Glutamatergic neuron (in vitro differentiated cells): ENCODE measurements at regions not wholly inside any gene's neighbourhood (a gene's known extent, or its start where the extent isn't known, plus 50 kb on each side); places are given as distances from the start of the nearest gene placed in this dataset.

ENCODE experiments used
- DNase-seq: peaks from one replicate; pipeline ENCODE4 v3.0.0; 2022
- H3K27ac Mint-ChIP-seq: one replicate; pipeline ENCODE4 v1.8.0; 2020; ENCODE audit warnings: mild to moderate bottlenecking, mixed read lengths, inconsistent platforms; ENCODE audit not compliant: unreplicated experiment
- H3K27me3 Mint-ChIP-seq: one replicate; pipeline ENCODE4 v1.8.0; 2020; ENCODE audit warnings: mild to moderate bottlenecking, moderate library complexity, mixed read lengths, inconsistent platforms; ENCODE audit not compliant: unreplicated experiment
- H3K36me3 Mint-ChIP-seq: one replicate; pipeline ENCODE4 v1.8.0; 2020; ENCODE audit warnings: mild to moderate bottlenecking, mixed read lengths, inconsistent platforms; ENCODE audit not compliant: unreplicated experiment
- H3K4me1 Mint-ChIP-seq: one replicate; pipeline ENCODE4 v1.8.0; 2020; ENCODE audit warnings: mild to moderate bottlenecking, low read depth, mixed read lengths, inconsistent platforms; ENCODE audit not compliant: unreplicated experiment
- H3K4me3 Mint-ChIP-seq: one replicate; pipeline ENCODE4 v1.8.0; 2020; ENCODE audit warnings: mild to moderate bottlenecking, mixed read lengths, inconsistent platforms; ENCODE audit not compliant: unreplicated experiment
- H3K9me3 Mint-ChIP-seq: one replicate; pipeline ENCODE4 v1.8.0; 2020; ENCODE audit warnings: mild to moderate bottlenecking, moderate library complexity, mixed read lengths, inconsistent platforms; ENCODE audit not compliant: unreplicated experiment
- CTCF ChIP-seq: fragments of 200-600 bp; sonication (generic); IDR thresholded peaks from one replicate; pipeline ENCODE4 v1.5.0; 2021; ENCODE audit not compliant: partially characterized antibody, unreplicated experiment

GRCh38 chr4:125497861-125498260 lies 183.1 kb downstream of the FAT4 start:
- Mint-ChIP-seq H3K4me1 (no peaks in the 10 kb centered on the region), H3K27me3 (no peaks in the 10 kb centered on the region), H3K27ac (no peak overlapping the region), H3K4me3 (no peak overlapping the region), H3K36me3 (no peaks in the 10 kb centered on the region), H3K9me3 (no peaks in the 10 kb centered on the region)
- no peak for TF ChIP-seq CTCF
- no peak for DNase-seq

GRCh38 chr4:125498981-125499380 lies 184.2 kb downstream of the FAT4 start:
- Mint-ChIP-seq H3K27ac (no peak overlapping the region), H3K4me3 (no peak overlapping the region), H3K36me3 (no peaks in the 10 kb centered on the region), H3K9me3 (no peaks in the 10 kb centered on the region), H3K27me3 (no peaks in the 10 kb centered on the region), H3K4me1 (no peaks in the 10 kb centered on the region)
- no peak for DNase-seq
- no peak for TF ChIP-seq CTCF

GRCh38 chr4:125501090-125501489 lies 186.3 kb downstream of the FAT4 start:
- TF ChIP-seq CTCF: no peak
- H3K27ac Mint-ChIP-seq: no peak overlapping the region
- H3K4me1 Mint-ChIP-seq: peaks cover 2% of the 10 kb centered on the region
- no peaks in the 10 kb centered on the region for H3K27me3 Mint-ChIP-seq
- no peaks in the 10 kb centered on the region for H3K36me3 Mint-ChIP-seq
- no peaks in the 10 kb centered on the region for H3K9me3 Mint-ChIP-seq
- no peak for DNase-seq
- no peak overlapping the region for H3K4me3 Mint-ChIP-seq

GRCh38 chr4:125501568-125501967 lies 186.8 kb downstream of the FAT4 start:
- Mint-ChIP-seq H3K9me3 (no peaks in the 10 kb centered on the region), H3K27me3 (no peaks in the 10 kb centered on the region), H3K4me1 (peaks cover 2% of the 10 kb centered on the region), H3K27ac (no peak overlapping the region), H3K36me3 (no peaks in the 10 kb centered on the region), H3K4me3 (no peak overlapping the region)
- no peak for TF ChIP-seq CTCF
- no peak for DNase-seq

GRCh38 chr4:125505621-125506020 lies 190.9 kb downstream of the FAT4 start:
- Mint-ChIP-seq H3K27ac (no peak overlapping the region), H3K4me3 (no peak overlapping the region), H3K9me3 (no peaks in the 10 kb centered on the region), H3K36me3 (no peaks in the 10 kb centered on the region), H3K4me1 (peaks cover 2% of the 10 kb centered on the region), H3K27me3 (no peaks in the 10 kb centered on the region)
- no peak for DNase-seq
- no peak for TF ChIP-seq CTCF
